ENCODE measurements at regions not wholly inside any gene's neighbourhood (a gene's known extent, or its start where the extent isn't known, plus 50 kb on each side); places are given as distances from the start of the nearest gene placed in this dataset.

- H3K4me1 ChIP-seq, result peaks cover 10% of the 10 kb centered on the region
- DNase-seq (ENCODE audit: low spot score in 2 of 2), result no peak
- no peak overlapping the region for H3K4me3 ChIP-seq
- peaks cover 5% of the 10 kb centered on the region for H3K27me3 ChIP-seq
- TF ChIP-seq POLR2AphosphoS5 (IDR thresholded peaks at IDR 0.05) (no peak), EP300 (IDR thresholded peaks at IDR 0.05) (no peak), CTCF (IDR thresholded peaks at IDR 0.05) (peak; percentile 75 to 97), POLR2A (IDR thresholded peaks at IDR 0.05) (no peak)
- no peaks in the 10 kb centered on the region for H3K36me3 ChIP-seq
- H3K9me3 ChIP-seq, result no peaks in the 10 kb centered on the region
- WGBS, result 35% methylated on average over 8 of the region's 9 CpGs
- H3K27ac ChIP-seq, result no peak overlapping the region
Measured at GRCh38 chr10:44857363-44858016, 53.6 kb upstream of the TMEM72 start.

DNA sequence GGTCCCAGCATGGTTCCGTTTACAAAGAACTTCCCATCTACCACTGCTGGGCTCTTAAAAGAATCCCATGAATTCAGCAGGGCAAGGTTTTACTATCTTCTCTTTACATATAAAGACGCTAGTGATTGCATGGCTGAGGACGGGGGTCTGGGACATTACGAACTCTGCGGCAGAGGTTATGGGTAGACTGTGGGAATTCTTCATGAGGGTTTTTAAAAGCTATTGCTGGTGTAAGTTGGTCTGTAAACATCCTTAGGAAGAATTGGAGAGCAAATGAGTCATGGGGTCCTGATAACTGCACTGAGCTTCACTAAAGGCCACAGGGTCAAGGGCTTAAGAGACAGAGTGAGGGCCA, 53.1 kb upstream of the TMEM72 start:
- peaks cover 10% of the 10 kb centered on the region for H3K4me1 ChIP-seq
- no peaks in the 10 kb centered on the region for H3K9me3 ChIP-seq
- no peak overlapping the region for H3K4me3 ChIP-seq
- H3K36me3 ChIP-seq, result no peaks in the 10 kb centered on the region
- no peak overlapping the region for H3K27ac ChIP-seq
- H3K27me3 ChIP-seq, result peaks cover 7% of the 10 kb centered on the region
- TF ChIP-seq EP300 (IDR thresholded peaks at IDR 0.05), result no peak
- no peak for TF ChIP-seq POLR2A (IDR thresholded peaks at IDR 0.05)
- TF ChIP-seq CTCF (IDR thresholded peaks at IDR 0.05), result no peak
- no peak for TF ChIP-seq POLR2AphosphoS5 (IDR thresholded peaks at IDR 0.05)
- WGBS, result 79% methylated on average over 5 of the region's 5 CpGs
- no peak for DNase-seq (ENCODE audit: low spot score in 2 of 2)

DNA sequence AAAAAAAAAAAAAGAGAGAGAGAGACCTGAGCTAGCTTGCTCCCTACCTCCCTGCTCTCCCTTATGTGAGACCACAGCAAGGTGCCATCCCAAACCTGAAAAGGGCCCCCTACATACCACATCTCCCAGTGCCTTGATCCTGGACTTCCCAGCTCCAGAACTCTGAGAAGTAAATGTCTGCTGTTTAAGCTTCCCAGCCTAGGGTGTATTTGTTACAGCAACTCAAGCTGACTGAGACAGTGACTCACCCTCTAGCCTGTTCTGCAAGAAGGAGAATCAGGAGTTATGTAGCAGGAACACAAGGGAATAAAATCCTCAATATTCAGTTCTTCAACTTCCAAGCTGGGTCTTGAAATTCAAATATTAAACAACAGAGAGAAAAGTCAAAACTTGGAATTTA, 52.1 kb upstream of the TMEM72 start:
- no peak for TF ChIP-seq POLR2A (IDR thresholded peaks at IDR 0.05)
- no peak for TF ChIP-seq EP300 (IDR thresholded peaks at IDR 0.05)
- no peak for TF ChIP-seq POLR2AphosphoS5 (IDR thresholded peaks at IDR 0.05)
- no peak overlapping the region for H3K4me3 ChIP-seq
- H3K27me3 ChIP-seq, result peaks cover 8% of the 10 kb centered on the region
- H3K9me3 ChIP-seq, result no peaks in the 10 kb centered on the region
- peaks cover 16% of the 10 kb centered on the region for H3K4me1 ChIP-seq
- no peak for DNase-seq (ENCODE audit: low spot score in 2 of 2)
- H3K27ac ChIP-seq, result no peak overlapping the region
- H3K36me3 ChIP-seq, result no peaks in the 10 kb centered on the region

GRCh38 chr10:44859546-44860285, 51.4 kb upstream of the TMEM72 start:
- peaks cover 8% of the 10 kb centered on the region for H3K27me3 ChIP-seq
- no peak for DNase-seq (ENCODE audit: low spot score in 2 of 2)
- no peak overlapping the region for H3K4me3 ChIP-seq
- H3K4me1 ChIP-seq, result peaks cover 24% of the 10 kb centered on the region
- no peaks in the 10 kb centered on the region for H3K36me3 ChIP-seq
- no peaks in the 10 kb centered on the region for H3K9me3 ChIP-seq
- TF ChIP-seq CTCF (IDR thresholded peaks at IDR 0.05), result no peak
- no peak for TF ChIP-seq POLR2A (IDR thresholded peaks at IDR 0.05)
- no peak for TF ChIP-seq EP300 (IDR thresholded peaks at IDR 0.05)
- no peak overlapping the region for H3K27ac ChIP-seq
- 90% methylated on average over 11 of the region's 13 CpGs for WGBS

GRCh38 chr10:44860811-44861736, 50.1 kb upstream of the TMEM72 start:
- H3K27ac ChIP-seq, result no peak overlapping the region
- 76% methylated on average over 10 of the region's 10 CpGs for WGBS
- no peak for TF ChIP-seq CTCF (IDR thresholded peaks at IDR 0.05)
- TF ChIP-seq EP300 (IDR thresholded peaks at IDR 0.05), result no peak
- no peak for TF ChIP-seq POLR2A (IDR thresholded peaks at IDR 0.05)
- no peak for TF ChIP-seq POLR2AphosphoS5 (IDR thresholded peaks at IDR 0.05)
- no peaks in the 10 kb centered on the region for H3K9me3 ChIP-seq
- H3K27me3 ChIP-seq, result peaks cover 8% of the 10 kb centered on the region
- no peak for DNase-seq (ENCODE audit: low spot score in 2 of 2)
- H3K4me1 ChIP-seq, result peaks cover 31% of the 10 kb centered on the region
- H3K36me3 ChIP-seq, result no peaks in the 10 kb centered on the region
- H3K4me3 ChIP-seq, result no peak overlapping the region
